IgD-negative memory B cell (primary cell): ENCODE measurements at regions not wholly inside any gene's neighbourhood (a gene's known extent, or its start where the extent isn't known, plus 50 kb on each side); places are given as distances from the start of the nearest gene placed in this dataset.

Experiments used
- H3K27ac Mint-ChIP-seq, 3 donors: one replicate each; pipeline ENCODE4 v1.8.0; 2020 to 2022; ENCODE audit warnings: mild to moderate bottlenecking in 3 of 3, mixed read lengths in 3 of 3, moderate library complexity in 1 of 3
- H3K27me3 Mint-ChIP-seq: one replicate; pipeline ENCODE4 v1.8.0; 2021; ENCODE audit warnings: mixed read lengths
- H3K36me3 Mint-ChIP-seq: one replicate; pipeline ENCODE4 v1.8.0; 2020; ENCODE audit warnings: mild to moderate bottlenecking, mixed read lengths
- H3K4me1 Mint-ChIP-seq, 3 donors: one replicate each; pipeline ENCODE4 v1.8.0; 2020 to 2022; ENCODE audit warnings: mixed read lengths in 3 of 3, mild to moderate bottlenecking in 1 of 3
- H3K4me3 Mint-ChIP-seq, 4 donors: one replicate each; pipeline ENCODE4 v1.8.0; 2020 to 2022; ENCODE audit warnings: mild to moderate bottlenecking in 4 of 4, mixed read lengths in 4 of 4, moderate library complexity in 3 of 4
- H3K9me3 Mint-ChIP-seq, 3 donors: one replicate each; pipeline ENCODE4 v1.8.0; 2020 to 2021; ENCODE audit warnings: mixed read lengths in 3 of 3, mild to moderate bottlenecking in 1 of 3

DNA sequence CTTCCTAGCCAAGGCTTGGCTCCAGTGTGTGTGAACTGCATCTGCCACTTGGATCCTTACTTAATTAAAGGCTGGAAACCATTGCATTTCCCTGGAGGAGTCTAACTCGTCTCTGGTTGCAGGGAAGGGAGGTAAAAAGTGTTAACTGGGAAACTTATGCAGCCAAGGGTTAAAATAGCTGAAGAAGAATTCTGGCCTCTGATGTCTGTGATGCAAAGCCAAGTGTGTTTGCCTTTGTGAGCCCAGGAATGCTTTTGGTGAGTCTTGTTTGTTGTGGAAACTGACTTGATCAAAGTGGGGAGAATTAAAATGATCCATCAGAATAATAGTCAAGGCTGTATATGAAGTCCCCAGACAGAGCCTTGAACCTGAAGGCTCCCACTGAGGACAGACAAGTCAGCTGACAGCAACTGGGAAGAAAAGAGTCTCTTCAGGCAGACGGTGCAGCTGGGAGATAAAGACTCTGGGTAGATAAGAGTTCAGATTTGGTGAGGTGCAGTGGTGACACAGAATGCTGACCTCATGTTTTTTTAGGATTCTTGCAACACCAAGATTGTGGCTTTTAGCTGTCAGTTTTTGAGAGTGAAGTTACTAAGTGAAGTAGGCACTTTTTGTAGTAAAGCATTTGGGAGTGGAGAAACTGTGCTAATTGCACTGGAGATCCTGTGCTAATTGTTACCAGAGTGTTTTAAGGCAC lies 59.5 kb upstream of the WLS start:
- peaks cover 5% of the 10 kb centered on the region for H3K27me3 Mint-ChIP-seq

DNA sequence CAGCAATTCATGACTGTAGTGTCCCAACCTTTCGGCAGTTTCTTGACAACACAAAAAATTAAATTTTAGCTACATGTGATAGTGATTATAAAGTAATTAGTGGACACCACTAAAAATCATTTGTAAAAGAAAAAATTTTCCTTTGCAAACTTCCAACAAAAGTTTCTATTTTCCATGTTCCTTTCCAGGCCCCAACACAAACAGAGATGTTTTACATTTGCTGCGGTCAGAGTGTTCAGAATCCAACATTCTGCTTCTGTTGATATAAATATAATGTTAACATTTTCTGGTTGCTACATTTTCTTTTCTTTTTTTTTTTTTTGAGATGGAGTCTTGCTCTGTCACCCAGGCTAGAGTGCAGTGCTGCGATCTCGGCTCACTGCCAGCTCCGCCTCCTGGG lies 54.9 kb upstream of the WLS start:
- no peak overlapping the region for H3K4me3 Mint-ChIP-seq
- H3K27ac Mint-ChIP-seq = no peak overlapping the region
- no peaks in the 10 kb centered on the region for H3K36me3 Mint-ChIP-seq
- peaks cover 0 to 3% (median 0%) of the 10 kb centered on the region in 3 donors for H3K9me3 Mint-ChIP-seq
- peaks cover 2% of the 10 kb centered on the region for H3K27me3 Mint-ChIP-seq
- H3K4me1 Mint-ChIP-seq = no peaks in the 10 kb centered on the region

More for the DNA sequence above, 59.5 kb upstream of the WLS start:
- H3K9me3 Mint-ChIP-seq = no peaks in the 10 kb centered on the region
- H3K4me3 Mint-ChIP-seq = no peak overlapping the region
- H3K27ac Mint-ChIP-seq = no peak overlapping the region
- H3K36me3 Mint-ChIP-seq = no peaks in the 10 kb centered on the region
- H3K4me1 Mint-ChIP-seq = peaks cover 0 to 1% (median 0%) of the 10 kb centered on the region in 3 donors

DNA sequence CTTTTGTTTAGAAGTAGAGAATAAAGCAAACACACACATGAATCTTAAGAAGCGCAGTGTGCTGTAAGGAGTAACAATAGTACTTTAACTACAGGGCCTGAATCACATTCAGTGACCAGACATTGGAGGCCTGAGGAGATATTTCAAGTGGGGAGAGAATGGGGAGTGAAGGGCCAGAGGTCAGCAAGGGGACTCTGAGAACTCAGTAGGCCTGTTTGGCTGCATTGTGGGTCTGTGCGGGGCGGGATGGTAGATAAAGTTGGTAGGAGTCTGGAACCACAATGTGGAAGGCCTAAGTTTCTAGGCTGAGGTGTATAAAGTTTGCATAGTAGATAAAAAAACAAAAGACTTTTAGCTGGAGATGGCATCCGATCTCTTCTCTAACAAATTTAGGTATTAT lies 52.7 kb upstream of the WLS start:
- Mint-ChIP-seq H3K27ac (peak overlapping the region in 1 of 3 donors; percentile 30), H3K36me3 (no peaks in the 10 kb centered on the region), H3K9me3 (peaks cover 0 to 3% (median 0%) of the 10 kb centered on the region in 3 donors), H3K27me3 (peaks cover 2% of the 10 kb centered on the region), H3K4me1 (no peaks in the 10 kb centered on the region), H3K4me3 (no peak overlapping the region)

DNA sequence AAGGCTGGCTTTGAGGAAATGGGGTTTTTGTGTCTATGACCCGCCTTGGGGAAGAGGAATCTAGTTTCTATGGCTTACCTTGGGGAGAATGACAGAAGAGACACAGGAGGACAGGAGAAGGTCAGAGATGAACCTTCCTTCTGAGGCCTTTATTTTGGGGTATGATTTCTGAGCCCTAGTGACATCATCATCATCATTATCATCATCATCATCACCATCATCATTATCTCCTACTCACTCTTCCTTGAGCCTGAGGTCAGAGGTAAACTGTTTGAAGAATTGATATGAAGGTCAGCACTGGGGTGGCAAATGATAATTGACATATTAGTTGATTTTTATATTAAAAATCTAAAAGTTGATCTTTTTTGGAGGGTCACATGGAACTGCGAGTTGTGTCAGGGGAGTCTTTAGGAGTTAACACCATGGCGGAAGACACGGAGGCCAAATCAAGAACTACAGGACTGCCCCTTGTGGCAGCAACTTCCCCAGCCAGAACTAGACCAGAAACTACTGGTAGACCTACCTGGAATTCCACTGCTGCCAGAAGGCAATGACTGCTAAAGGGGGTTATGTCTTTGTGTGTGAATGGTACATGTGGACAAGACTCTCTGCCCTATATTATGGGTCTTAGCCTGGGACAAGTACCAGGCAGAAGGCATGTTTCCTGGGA lies 49.8 kb upstream of the WLS start:
- Mint-ChIP-seq H3K36me3 (no peaks in the 10 kb centered on the region), H3K9me3 (peaks cover 0 to 3% (median 0%) of the 10 kb centered on the region in 3 donors), H3K27ac (no peak overlapping the region), H3K27me3 (no peaks in the 10 kb centered on the region), H3K4me1 (no peaks in the 10 kb centered on the region), H3K4me3 (no peak overlapping the region)
